IMR-90 (cell line): ENCODE measurements at regions not wholly inside any gene's neighbourhood (a gene's known extent, or its start where the extent isn't known, plus 50 kb on each side); places are given as distances from the start of the nearest gene placed in this dataset.

Experiments used
- ATAC-seq: fragments of 200-7000 bp; cut with Tn5 transposase; 2 replicates; pipeline ENCODE4 v1.9.1; 2020; ENCODE audit warnings: low read depth, mild to moderate bottlenecking, moderate library complexity
- BruUV-seq: library from RNA; stranded (reverse); fragments of 400-500 nt; replicated peaks from 2 replicates; lab custom pipeline; 2021; lab: Mats Ljungman, UMichigan
- CTCF ChIA-PET: fragments of 300-600 bp; formaldehyde crosslinking; extraction: SDS; loops from one replicate; lab custom pipeline; 2021; ENCODE audit warnings: antibody characterized with exemption; lab: Yijun Ruan, JAX
- POLR2A ChIA-PET: fragments of 300-600 bp; sonication (Branson Sonifier 250); formaldehyde crosslinking; loops from one replicate; lab custom pipeline; 2022; ENCODE audit warnings: antibody characterized with exemption; ENCODE audit not compliant: unreplicated experiment; lab: Charles Lee
- DNase-seq: peaks from one replicate; pipeline ENCODE4 v3.0.0; 2013
- H2AFZ ChIP-seq: replicated peaks from 2 replicates; pipeline ENCODE3; 2013; ENCODE audit warnings: low read length, mild to moderate bottlenecking; ENCODE audit not compliant: poor library complexity
- H2AK5ac ChIP-seq: 2 replicates; pipeline ENCODE4 v1.6.1; 2013; ENCODE audit warnings: low read depth, low read length, inconsistent platforms
- H2AK9ac ChIP-seq: replicated peaks from 2 replicates; pipeline ENCODE3; 2013; ENCODE audit warnings: mild to moderate bottlenecking, low read depth, low read length, moderate library complexity; ENCODE audit not compliant: poor library complexity
- H2BK120ac ChIP-seq: 2 replicates; pipeline ENCODE4 v1.6.1; 2013; ENCODE audit warnings: low read depth, low read length, inconsistent platforms
- H2BK15ac ChIP-seq: 3 replicates; pipeline ENCODE4 v1.6.1; 2013; ENCODE audit warnings: low read depth, low read length, inconsistent platforms
- H2BK20ac ChIP-seq: 2 replicates; pipeline ENCODE4 v1.6.1; 2013; ENCODE audit warnings: low read depth, mild to moderate bottlenecking, inconsistent platforms, low read length, moderate library complexity
- H2BK5ac ChIP-seq: 2 replicates; pipeline ENCODE4 v1.6.1; 2013; ENCODE audit warnings: mild to moderate bottlenecking, low read depth, low read length, inconsistent platforms; ENCODE audit not compliant: poor library complexity, severe bottlenecking
- H3K14ac ChIP-seq: replicated peaks from 2 replicates; pipeline ENCODE4 v1.6.1; 2013; ENCODE audit warnings: low read depth, low read length, inconsistent platforms
- H3K18ac ChIP-seq: 2 replicates; pipeline ENCODE4 v1.6.1; 2013; ENCODE audit warnings: low read depth, low read length, control low read depth
- H3K23ac ChIP-seq: 2 replicates; pipeline ENCODE4 v1.6.1; 2013; ENCODE audit warnings: low read depth, low read length, inconsistent platforms
- H3K27ac ChIP-seq: 2 replicates; pipeline ENCODE4 v1.5.1; 2013; ENCODE audit warnings: mild to moderate bottlenecking, control low read depth, low read length; ENCODE audit not compliant: insufficient read depth
- H3K27me3 ChIP-seq: 2 replicates; pipeline ENCODE4 v1.6.1; 2013; ENCODE audit warnings: low read length; ENCODE audit not compliant: control insufficient read depth, insufficient read depth
- H3K36me3 ChIP-seq: 2 replicates; pipeline ENCODE4 v1.6.1; 2013; ENCODE audit warnings: low read length, mixed read lengths; ENCODE audit not compliant: control insufficient read depth, insufficient read depth
- H3K4ac ChIP-seq: 2 replicates; pipeline ENCODE4 v1.6.1; 2013; ENCODE audit warnings: low read depth, low read length, inconsistent platforms
- H3K4me1 ChIP-seq: 2 replicates; pipeline ENCODE4 v1.6.1; 2013; ENCODE audit warnings: low read length, mixed read lengths; ENCODE audit not compliant: control insufficient read depth, insufficient read depth
- H3K4me2 ChIP-seq: 2 replicates; pipeline ENCODE4 v1.6.1; 2013; ENCODE audit warnings: low read depth, mild to moderate bottlenecking, control low read depth, low read length, moderate library complexity
- H3K4me3 ChIP-seq: 2 replicates; pipeline ENCODE4 v1.5.1; 2013; ENCODE audit warnings: low read depth, mild to moderate bottlenecking, control low read depth, low read length, moderate library complexity; ENCODE audit not compliant: insufficient read depth
- H3K56ac ChIP-seq: 2 replicates; pipeline ENCODE4 v1.6.1; 2013; ENCODE audit warnings: low read length, inconsistent platforms; ENCODE audit not compliant: insufficient read depth; ENCODE audit errors: extremely low read depth
- H3K79me1 ChIP-seq, 2 experiments: 2 replicates each; pipeline ENCODE4 v1.6.1; 2013; ENCODE audit warnings: low read length in 2 of 2, inconsistent platforms in 1 of 2, low read depth in 1 of 2
- H3K9ac ChIP-seq: 2 replicates; pipeline ENCODE4 v1.6.1; 2013; ENCODE audit warnings: low read depth, low read length, control low read depth
- H3K9me1 ChIP-seq: 2 replicates; pipeline ENCODE4 v1.6.1; 2013; ENCODE audit warnings: low read length, inconsistent platforms; ENCODE audit not compliant: insufficient read depth
- H3K9me3 ChIP-seq: 2 replicates; pipeline ENCODE4 v1.6.1; 2013; ENCODE audit warnings: low read length; ENCODE audit not compliant: control insufficient read depth, insufficient read depth
- H4K20me1 ChIP-seq: 2 replicates; pipeline ENCODE4 v1.6.1; 2013; ENCODE audit warnings: low read length, inconsistent platforms; ENCODE audit not compliant: insufficient read depth
- H4K5ac ChIP-seq: 2 replicates; pipeline ENCODE4 v1.6.1; 2013; ENCODE audit warnings: mild to moderate bottlenecking, low read depth, low read length, control low read depth
- H4K8ac ChIP-seq, 2 experiments: 2 replicates each; pipeline ENCODE4 v1.6.1; 2013; ENCODE audit warnings: low read depth in 2 of 2, low read length in 2 of 2, control low read depth in 1 of 2, inconsistent platforms in 1 of 2
- H4K91ac ChIP-seq: 2 replicates; pipeline ENCODE4 v1.6.1; 2013; ENCODE audit warnings: low read depth, low read length, inconsistent platforms; ENCODE audit not compliant: insufficient read depth
- NFE2L2 ChIP-seq: fragments of 150-350 bp; IDR thresholded peaks from 2 replicates; pipeline ENCODE4 v1.6.1; 2016; ENCODE audit warnings: low read depth, mild to moderate bottlenecking, low read length
- RAD21 ChIP-seq: IDR thresholded peaks from 2 replicates; pipeline ENCODE4 v1.6.1; 2012; ENCODE audit warnings: low read length, improper control_type of control experiment
- WGBS, 2 experiments: methylation state at CpG; one replicate each; pipeline versions ENCODE4 v1.1.5 to v1.1.7; 2013; ENCODE audit warnings: missing lambda C conversion rate in 2 of 2; ENCODE audit not compliant: insufficient read length in 1 of 2; ENCODE audit errors: extremely low coverage in 2 of 2; 5-methylcytosine and 5-hydroxymethylcytosine counted together
- dilution Hi-C: fragments of 300-500 bp; cut with HindIII; formaldehyde crosslinking; loops from one replicate; pipeline ENCODE4 v1.14.3; 2018; ENCODE audit warnings: low sequenced_read_pairs; ENCODE audit not compliant: unreplicated experiment
- in situ Hi-C: fragments of 300-500 bp; cut with MboI; formaldehyde crosslinking; loops from 3 replicates; pipeline ENCODE4 v1.14.3; 2019; ENCODE audit warnings: low sequenced_read_pairs, inconsistent platforms, mixed read lengths
- intact Hi-C: fragments of 100-400 bp; cut with micrococcal nuclease; formaldehyde crosslinking; loops from 2 replicates; pipeline ENCODE4 v1.10.0; 2022
- TF ChIP-seq, protein P1 (sequence below): conservative IDR thresholded peaks from 2 replicates; pipeline ENCODE4 v1.5.1; 2012; ENCODE audit warnings: mild to moderate bottlenecking, low read depth, low read length, improper control_type of control experiment

DNA sequence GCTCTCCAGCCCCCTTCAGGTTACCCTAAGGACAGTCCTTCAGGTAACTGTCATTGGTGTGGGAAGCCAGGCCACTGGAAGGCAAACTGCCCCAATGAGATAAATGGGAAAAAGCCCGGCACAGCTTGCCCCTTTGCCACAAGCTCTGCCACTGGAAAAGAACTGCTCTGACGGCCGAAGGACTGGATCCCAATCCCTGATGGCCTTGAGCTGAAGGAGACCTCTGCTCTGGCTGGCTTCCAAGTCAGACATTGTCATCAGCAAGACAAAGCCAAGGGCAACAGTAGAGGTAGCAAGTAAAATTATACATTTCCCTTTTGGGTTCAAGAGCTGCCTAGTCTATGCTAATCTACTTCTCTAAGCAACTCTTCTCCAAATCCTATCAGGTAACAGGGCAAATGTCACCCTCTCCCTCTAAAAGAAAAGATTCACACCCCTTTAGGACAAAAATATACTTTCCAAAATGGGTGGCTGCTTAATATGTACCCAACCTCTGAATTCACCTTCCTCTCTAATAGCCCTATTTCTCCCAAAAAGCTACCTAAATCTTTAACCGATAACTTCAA lies 145.8 kb downstream of the ADSS2 start:
- Histone ChIP-seq H4K20me1 (no peaks in the 10 kb centered on the region), H2BK120ac (no peak overlapping the region), H4K91ac (no peak overlapping the region), H2AK5ac (no peak overlapping the region), H3K27ac (no peak overlapping the region), H3K4me1 (no peaks in the 10 kb centered on the region), H3K23ac (no peak overlapping the region), H2BK5ac (no peak overlapping the region), H4K8ac (no peak overlapping the region), H2BK20ac (no peak overlapping the region), H3K27me3 (no peaks in the 10 kb centered on the region), H3K9ac (no peak overlapping the region), H3K36me3 (no peaks in the 10 kb centered on the region), H2AFZ (no peak overlapping the region), H3K4me2 (no peak overlapping the region), H3K56ac (no peak overlapping the region), H3K18ac (no peak overlapping the region), H3K9me3 (no peaks in the 10 kb centered on the region; the same call in 1 of the 2 replicates), H3K4me3 (no peak overlapping the region), H2AK9ac (no peak overlapping the region), H3K4ac (no peak overlapping the region), H3K14ac (no peak overlapping the region), H3K79me1 (no peaks in the 10 kb centered on the region), H2BK15ac (no peak overlapping the region), H4K5ac (no peak overlapping the region), H3K9me1 (peaks cover 3% of the 10 kb centered on the region; the same call in 1 of the 2 replicates)
- BruUV-seq, result no TSS peak
- WGBS, 2 experiments, result 90% methylated on average over 2 of the region's 4 CpGs; no CpG with 5 or more reads in 1 of the 2 experiments
- in situ Hi-C loops (no loop called here), dilution Hi-C loops (no loop called here), intact Hi-C loops (no loop called here)
- TF ChIP-seq, protein P1, sequence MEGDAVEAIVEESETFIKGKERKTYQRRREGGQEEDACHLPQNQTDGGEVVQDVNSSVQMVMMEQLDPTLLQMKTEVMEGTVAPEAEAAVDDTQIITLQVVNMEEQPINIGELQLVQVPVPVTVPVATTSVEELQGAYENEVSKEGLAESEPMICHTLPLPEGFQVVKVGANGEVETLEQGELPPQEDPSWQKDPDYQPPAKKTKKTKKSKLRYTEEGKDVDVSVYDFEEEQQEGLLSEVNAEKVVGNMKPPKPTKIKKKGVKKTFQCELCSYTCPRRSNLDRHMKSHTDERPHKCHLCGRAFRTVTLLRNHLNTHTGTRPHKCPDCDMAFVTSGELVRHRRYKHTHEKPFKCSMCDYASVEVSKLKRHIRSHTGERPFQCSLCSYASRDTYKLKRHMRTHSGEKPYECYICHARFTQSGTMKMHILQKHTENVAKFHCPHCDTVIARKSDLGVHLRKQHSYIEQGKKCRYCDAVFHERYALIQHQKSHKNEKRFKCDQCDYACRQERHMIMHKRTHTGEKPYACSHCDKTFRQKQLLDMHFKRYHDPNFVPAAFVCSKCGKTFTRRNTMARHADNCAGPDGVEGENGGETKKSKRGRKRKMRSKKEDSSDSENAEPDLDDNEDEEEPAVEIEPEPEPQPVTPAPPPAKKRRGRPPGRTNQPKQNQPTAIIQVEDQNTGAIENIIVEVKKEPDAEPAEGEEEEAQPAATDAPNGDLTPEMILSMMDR, result no peak
- TF ChIP-seq RAD21 (no peak), NFE2L2 (no peak)
- ChIA-PET POLR2A (no interaction called here), CTCF (no interaction called here)
- DNase-seq, result no peak
- no peak for ATAC-seq
